NOMO-1 (cell line): ENCODE measurements at regions not wholly inside any gene's neighbourhood (a gene's known extent, or its start where the extent isn't known, plus 50 kb on each side); places are given as distances from the start of the nearest gene placed in this dataset.

Source experiments
- DNase-seq, 2 experiments: peaks; one replicate each; lab custom pipeline; 2025; ENCODE audit not compliant: unreplicated experiment in 2 of 2; lab: John Stamatoyannopoulos, UW

DNA sequence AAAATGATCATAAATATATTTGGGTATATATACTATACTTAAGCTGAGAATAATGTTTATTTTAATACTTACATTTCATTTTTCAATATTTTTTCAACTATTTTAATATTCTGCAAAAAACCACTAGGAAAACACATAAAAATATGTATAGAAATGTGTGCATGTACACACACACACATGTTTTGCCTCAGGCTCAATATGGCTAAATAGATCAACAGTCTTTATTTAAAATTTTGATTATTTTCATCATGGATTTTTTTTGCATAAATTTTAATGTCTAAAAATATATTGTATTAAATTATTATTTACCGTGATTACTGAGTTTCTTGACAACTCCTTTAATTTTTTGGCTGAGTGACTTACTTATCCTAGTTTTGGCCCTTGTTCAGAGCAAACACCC lies 846.5 kb downstream of the DHX35 start:
- DNase-seq, result no peak

DNA sequence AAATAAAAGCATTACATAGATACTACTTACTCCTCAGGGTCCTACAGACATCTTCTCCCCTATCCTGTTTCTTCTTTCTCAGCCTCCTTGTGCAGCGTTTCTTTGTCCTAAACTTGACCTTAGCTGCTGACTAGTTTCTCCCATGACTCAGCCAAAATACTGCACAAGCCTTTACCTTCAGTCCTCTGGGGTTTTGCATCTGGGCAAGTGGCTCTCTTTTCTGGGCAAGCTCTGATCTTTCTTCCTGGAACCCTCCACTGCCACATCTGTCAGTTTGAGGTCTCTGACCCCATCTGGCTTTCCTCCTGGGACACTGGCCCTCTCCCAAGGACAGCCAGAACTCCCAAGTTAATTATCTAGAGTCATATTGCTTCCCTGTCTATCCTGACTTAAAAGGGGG lies 838.4 kb downstream of the DHX35 start:
- DNase-seq, result no peak

DNA sequence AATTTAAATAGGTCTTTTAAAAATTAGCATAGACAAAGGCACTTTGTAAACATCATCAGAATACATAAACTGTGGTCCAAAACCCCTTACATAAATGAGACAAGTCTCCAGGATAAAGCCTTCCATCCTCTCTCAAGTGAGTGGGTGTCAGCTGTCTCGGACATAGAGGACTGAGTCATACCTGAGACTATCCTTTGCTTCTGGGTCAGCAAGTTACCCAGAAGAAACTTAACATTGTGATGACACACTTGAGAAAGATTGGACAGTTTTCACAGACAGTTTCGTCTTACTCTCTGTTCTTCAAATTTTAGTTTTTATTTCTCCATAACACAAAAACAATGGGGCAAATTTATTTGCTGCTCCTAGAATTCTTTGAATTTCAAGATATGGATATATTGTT lies 838.0 kb downstream of the DHX35 start:
- DNase-seq, result no peak

DNA sequence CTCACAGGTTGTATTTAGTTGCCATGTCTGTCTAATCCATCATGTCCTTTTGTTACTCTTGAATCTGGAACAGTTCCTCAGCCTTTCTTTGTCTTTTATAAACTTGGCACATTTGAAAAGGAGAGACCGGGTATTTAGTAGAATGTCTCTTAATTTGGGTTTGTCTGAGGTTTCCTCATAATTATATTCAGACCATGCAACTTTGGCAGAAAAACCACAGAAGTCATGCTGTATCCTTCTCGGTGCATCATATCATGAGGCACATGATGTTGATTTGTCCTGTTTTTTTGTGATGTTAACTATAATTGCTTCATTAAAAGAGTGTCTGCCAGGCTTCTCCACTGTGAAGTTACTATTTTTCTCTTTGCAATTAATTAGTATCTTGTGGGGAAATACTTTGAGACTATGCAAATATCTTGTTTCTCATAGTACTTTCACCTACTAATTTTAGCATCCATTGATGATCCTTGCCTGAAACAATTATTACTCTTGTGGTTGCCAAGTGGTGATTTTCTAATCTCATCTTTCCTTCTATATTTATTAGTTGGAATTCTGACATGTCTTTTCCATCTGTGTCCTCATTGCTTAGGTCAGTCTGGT lies 837.3 kb downstream of the DHX35 start:
- no peak for DNase-seq

DNA sequence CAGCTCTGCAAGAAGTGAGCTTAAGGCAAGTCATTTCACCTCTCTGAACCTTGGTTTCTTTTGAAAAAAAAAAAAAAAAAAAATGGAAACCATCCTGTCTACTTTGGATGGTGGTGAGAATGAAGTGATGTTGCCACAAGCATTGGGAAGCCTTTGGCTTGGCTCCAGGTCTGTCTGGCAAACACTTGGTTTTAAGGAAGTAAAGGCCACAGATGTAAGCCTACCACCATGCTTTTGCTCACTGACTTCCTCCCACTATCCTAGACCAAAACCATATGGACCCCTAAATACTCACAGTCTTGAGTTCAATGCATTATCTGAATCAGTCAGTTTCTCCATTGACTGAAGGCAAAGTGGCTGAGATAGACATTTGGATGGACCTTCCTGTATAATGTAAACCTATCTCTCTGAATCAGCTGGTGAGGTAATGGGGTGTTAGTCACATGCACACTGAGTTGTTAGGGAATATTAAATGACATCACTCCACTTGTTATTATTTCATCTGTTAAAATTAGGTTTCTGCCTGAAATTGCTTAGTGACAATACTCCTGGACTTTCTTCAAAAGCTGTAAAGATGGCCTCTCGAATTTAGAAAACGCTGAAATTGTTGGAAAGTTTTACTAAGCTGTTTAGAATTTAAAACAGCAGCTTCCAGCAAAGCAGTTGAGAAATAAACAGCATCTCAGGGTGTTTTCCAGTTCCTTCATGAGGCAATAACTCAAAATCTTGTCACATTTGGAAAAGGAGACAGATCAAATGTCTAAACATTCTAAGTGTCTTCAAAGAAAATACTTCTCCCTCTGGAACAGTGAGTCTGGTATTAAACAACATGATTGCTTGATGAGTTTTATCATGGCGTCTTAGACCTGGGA lies 833.5 kb downstream of the DHX35 start:
- DNase-seq, result no peak

DNA sequence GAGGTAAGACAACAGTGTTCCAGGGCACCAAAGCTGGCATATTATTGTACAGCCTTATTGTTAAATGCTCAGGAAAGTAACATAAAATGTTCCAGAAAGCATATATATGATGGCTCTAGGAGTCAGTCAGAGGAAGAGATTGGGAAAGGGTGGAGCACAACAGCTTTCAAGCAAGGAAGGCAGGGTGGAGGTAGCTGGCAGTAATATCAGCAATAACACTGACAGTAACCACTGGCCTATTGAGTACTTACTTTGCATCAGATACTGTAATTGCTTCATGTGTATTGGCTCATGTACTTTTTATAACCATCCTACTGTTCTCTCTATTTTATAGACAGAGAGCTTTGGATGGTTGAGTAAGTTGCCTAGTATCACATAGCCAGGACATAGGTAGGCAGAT lies 830.2 kb downstream of the DHX35 start:
- no peak for DNase-seq

DNA sequence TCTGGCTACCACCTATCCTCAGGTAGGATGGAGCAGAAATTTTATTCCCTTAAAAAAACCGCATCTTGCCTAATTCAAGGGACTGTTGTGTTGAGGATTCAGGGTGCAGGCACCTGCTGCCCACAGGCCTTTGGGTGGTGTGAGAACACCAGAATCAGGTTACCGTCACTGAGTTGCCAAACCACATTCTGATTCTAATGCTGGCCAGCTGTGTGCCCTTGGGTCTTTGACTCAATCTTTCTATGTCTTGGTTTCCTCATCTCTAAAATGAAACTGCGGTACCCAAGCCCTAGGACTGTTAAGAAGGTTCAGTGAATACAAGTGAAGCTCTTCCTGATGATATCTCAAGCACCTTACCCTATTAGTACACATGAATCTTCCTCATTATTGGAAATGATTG lies 827.3 kb downstream of the DHX35 start:
- DNase-seq, result no peak

DNA sequence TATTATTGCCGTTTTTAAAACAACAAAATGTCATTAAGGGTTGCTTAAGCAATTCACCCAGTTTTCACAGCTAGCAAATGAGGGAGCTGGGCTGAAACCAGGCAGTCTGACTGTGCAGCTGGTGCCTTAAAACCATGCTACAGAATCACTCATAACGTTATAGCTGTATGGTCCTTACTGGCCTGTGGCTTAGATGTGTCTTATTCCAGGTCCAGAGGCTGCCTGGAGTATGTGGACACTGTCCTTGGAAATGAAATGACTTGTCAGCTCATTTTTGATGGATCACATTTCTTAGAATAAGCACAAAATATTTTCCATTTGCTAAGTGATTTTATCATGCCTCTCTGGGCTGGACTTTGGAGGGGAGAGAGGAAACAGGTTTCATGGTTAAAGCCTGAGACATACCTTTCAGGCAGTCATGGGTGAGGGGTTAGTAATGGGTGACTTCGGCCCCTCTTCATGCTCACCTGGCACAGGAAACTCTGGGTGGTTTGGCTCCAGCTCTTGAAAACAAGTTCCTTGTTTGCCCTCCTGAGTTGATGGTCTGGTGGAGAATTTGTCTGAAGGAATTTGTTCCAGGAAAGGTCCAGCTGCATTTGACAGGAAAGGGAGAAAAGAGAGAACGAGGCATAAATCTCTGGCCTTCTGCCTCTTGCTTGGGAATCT lies 823.2 kb downstream of the DHX35 start:
- no peak for DNase-seq

DNA sequence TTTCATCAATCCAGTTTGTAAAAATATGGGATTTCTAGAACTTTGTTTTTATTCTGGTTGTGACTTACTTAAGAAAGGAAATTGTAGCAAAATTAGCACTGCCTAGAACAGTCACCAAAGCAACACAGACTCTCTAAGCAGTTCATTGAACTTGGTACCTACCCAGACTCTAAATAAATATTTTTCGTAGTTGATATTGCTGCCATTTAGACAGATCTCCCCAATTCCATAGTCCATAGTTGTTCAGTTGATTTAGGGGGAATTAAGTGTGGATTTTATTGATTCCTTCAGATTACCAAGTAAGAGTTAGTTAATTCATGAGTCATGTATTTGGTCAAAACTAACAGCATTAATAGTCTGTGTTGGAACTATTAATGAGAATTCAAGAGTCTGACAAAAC lies 822.5 kb downstream of the DHX35 start:
- DNase-seq, result no peak

DNA sequence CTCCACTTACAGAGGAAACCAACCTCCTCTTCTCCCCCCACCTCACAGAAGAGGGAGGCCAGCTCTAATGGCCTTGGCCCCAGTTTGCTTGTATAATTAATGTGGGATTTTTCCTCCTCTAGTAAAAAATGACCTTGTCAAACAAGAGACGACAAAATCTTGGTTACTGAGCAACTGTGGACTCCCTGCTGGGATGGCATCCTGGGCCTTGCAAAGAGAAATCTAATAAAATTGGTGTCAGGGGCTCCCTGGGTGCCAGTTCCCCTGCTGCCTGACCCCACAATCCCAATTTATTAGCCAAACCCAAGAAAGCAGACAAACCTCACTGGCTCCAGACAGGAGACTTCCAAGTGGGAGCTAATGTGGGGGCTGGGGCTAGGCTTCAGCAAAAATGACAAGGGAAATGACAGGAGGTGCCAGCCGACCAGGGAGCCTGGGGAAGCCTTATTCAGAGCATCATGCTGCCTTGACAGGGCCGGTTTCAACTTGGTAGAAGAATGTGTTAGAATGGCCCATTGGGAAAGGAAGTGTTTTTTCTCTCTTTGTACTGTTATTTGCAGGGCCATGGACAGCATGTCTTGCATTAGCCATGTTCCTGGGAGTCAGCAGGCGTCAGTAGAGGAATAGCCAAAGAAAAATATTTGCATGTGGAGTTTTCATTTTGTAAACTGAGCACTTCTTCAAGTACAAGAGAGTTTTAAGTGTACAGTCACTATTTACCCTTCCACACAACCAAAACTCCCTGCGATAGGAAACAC lies 816.9 kb downstream of the DHX35 start:
- DNase-seq, result no peak

DNA sequence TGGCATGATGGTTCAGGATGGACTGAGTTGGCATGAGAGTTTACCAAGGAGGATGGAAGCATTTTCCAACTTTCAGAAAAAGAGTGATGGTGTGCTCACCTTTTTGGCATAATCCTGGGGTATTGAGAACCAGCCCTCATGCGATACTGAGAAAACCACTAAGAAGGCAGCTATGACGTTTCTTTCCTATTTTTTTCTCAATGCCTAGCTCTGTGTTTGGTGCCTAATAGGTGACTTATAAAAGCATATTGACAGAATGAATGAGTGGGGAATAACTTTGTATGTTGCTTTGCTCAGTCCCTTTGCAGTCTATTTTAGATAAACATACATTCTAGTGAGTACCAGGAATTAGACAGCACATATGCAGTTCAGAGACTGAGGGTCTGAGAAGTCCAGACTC lies 816.3 kb downstream of the DHX35 start:
- no peak for DNase-seq

DNA sequence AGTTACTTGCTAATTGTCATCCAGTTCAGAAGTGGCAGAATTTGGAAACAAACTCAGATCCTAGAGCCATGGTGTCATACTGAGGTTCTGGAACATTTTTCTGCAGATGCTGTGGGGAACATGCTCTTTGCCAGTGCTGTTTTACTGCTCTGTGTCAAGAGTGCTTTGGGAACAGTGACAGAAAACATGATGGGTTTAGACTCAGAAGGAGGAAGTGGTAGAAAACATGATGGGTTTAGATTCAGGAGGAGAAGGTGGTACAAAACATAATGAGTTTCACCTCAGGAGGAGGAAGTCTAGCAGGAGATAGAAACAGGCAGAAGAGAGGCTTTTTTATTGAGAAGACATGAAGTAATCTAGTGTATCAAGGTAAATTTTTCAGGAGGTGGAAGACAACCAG lies 815.5 kb downstream of the DHX35 start:
- no peak for DNase-seq

DNA sequence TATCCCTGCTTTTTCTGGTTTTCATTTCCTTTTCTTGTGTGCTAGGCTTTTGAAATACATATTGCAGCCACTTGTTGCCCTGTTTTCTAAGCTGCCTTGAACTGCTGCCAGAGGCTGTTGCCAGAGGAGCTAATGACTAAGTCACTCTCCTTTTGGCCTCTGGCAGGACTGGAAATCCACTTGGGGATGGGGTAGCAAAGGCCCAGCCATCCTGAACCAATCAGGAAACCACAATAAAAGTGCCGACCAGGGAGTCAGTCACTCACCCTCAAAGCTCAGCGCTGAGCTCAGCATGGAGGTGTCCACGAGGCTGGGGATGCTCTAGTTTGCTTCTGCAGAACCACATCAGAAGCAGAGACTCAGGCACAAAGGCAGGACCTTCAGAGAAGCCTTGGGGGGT lies 813.0 kb downstream of the DHX35 start:
- no peak for DNase-seq

DNA sequence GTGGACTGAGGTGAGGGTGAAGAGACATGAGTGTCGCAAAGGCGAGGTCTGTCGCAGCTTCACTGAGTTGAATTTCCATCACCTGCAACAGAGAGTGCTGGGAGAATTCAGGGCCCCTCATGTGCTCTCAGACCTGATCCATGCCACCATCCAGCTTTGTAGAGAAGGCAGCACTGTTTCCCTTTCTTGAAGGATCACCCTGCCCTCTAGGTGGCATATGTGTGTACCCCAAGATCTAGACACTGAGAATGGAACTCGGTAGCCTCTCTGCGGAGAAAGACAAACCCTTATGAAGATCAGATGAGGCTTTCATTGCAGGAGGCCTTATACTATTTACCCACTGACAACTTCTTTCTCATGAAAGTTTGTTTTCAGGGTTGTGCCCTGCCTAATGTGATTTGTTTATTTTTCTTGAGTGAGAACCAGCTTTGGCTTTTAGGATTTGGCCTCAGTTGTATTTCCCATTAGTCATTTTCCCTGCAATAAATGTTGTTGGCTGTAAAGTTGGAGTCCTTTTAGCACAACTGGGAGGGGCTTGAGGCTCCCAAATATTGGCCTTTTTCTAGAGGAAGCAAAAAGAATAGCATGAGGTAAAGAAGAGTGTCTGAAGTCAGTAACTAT lies 811.3 kb downstream of the DHX35 start:
- no peak for DNase-seq

DNA sequence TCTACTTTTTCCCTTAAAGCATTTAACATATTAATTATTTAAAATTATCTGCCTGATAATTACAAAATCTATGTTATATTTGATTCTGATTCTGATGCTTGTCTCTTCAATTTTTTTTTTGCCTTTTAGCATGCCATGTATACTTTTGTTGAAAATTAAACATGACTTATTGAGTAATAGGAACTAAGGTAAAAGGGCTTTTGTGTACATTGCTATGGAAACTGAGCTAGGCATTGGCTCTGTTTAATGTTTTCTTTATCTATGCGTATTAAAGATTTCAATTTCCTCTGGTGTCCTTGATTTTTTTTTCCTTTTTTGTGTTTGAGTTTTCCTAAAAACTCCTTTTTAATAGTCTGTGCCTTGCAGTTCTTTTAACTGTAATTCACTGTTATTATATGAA lies 805.2 kb downstream of the DHX35 start:
- DNase-seq, result no peak

DNA sequence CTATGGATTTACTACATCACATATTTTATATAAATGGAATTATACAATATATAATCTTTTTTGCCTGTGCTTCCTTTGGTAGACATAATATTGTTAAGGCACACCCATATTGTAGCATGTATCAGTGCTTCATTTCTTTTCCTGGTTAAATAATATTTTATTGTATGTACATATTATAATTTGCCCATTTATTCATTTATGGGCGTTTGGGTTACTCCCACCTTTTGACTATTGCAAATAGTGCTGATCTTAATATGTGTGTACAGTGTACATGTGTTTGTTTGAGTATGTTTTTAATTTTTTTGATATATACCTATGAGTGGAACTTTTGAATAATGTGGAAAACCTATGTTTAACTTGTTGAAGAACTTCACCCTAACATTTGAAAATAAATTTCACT lies 804.2 kb downstream of the DHX35 start:
- no peak for DNase-seq

DNA sequence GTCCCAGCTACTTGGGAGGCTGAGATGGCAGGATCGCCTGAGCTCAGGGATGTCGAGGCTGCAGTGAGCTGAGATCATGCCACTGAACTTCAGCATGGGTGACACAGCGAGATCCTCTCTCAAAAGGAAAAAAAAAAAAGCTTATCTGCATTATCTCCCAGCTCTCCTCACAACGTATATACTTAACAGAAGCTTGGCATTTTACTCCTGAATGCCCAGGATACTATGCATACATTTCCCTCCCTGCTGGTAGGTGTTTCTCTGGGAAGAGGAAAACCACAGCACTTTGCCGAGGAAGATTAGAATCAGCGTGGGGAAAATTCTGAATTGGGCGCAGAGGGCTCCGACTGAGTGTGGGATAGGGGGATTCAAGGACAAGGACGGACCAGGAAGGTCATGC lies 800.6 kb downstream of the DHX35 start:
- DNase-seq, result no peak

DNA sequence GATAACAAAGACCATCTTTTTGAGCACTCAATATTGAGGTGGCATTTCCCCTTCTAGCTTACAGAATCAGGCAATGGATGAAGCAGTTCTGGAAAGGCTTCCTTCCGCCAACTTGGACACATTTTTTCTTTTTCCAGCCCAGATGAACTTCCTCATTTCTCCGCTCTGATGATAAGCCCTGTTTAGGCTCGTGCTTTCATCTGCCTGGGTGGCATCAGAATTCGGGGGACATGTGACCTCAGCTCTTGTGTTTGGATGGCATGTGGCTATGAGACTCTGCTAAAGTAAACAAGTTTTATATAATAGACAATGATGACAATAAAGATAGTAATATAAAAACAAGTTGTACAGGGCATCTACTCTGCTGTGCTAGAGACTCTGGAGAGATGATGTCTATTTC lies 796.7 kb downstream of the DHX35 start:
- DNase-seq, result no peak

DNA sequence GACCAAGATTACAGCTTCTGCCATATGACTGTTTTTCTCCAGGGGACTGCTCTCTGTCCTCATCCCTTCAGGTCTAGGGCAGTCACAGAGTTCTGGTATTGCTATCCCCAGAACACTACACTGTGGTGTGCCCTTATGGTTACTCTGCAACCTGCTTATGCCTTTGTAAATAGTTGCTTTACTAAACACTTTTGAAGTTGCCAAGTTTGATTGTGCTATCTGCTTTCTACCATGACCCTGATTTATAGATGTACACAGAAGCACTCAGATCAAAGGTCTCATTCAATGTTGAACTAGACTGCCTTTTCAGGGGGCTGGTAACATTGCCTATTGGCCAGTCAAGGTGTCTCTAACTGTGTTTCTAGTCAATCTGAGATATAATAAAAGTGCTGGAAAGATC lies 794.7 kb downstream of the DHX35 start:
- DNase-seq, result no peak

DNA sequence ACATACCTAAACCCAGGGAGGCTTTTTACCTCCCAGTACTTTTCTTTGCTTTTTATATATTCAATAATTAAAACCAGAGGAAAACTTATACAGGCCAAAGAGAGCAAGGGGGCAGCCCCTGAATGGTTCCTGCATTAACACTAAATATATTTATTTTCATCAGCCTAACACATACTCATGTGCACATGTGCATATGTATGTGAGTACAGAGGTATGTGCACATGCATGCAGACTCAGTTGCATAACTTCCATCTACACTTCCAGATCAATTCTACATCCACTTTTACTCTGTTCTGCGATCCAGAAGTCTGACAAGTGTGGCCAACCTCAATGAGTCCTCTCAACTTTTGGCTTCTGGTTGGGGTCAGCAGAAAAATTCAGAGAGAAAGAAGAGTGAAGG lies 794.2 kb downstream of the DHX35 start:
- no peak for DNase-seq
